Neural cell (in vitro differentiated cells): ENCODE measurements at regions not wholly inside any gene's neighbourhood (a gene's known extent, or its start where the extent isn't known, plus 50 kb on each side); places are given as distances from the start of the nearest gene placed in this dataset.

ENCODE experiments used
- H2AFZ ChIP-seq: fragments of 200-600, 300-800 bp; sonication (generic), shearing (Covaris generic); 2 replicates; pipeline ENCODE4 v1.6.0; 2014; ENCODE audit warnings: low read depth, mild to moderate bottlenecking, antibody characterized with exemption, low read length, moderate library complexity
- H3F3A ChIP-seq: fragments of 200-600 bp; shearing (Covaris generic); 2 replicates; pipeline ENCODE4 v1.6.1; 2016; ENCODE audit warnings: mild to moderate bottlenecking, moderate library complexity, mixed read lengths, antibody characterized with exemption, low read length; ENCODE audit not compliant: insufficient read depth, poor library complexity, severe bottlenecking
- H3K27ac ChIP-seq: fragments of 200-600, 300-800 bp; sonication (generic), shearing (Covaris generic); 2 replicates; pipeline ENCODE4 v1.5.1; 2014; ENCODE audit warnings: mild to moderate bottlenecking, low read length, moderate library complexity
- H3K27me3 ChIP-seq: fragments of 300-800, 200-600 bp; sonication (generic), shearing (Covaris generic); 2 replicates; pipeline ENCODE4 v1.6.0; 2014; ENCODE audit warnings: mild to moderate bottlenecking, low read depth, low read length, moderate library complexity; ENCODE audit not compliant: insufficient read depth
- H3K36me3 ChIP-seq: fragments of 300-800, 200-600 bp; sonication (generic), shearing (Covaris generic); 2 replicates; pipeline ENCODE4 v1.5.1; 2014; ENCODE audit warnings: mild to moderate bottlenecking, antibody characterized with exemption, low read length, moderate library complexity; ENCODE audit not compliant: insufficient read depth
- H3K4me2 ChIP-seq: fragments of 300-800, 200-600 bp; sonication (generic), shearing (Covaris generic); 2 replicates; pipeline ENCODE4 v1.6.0; 2014; ENCODE audit warnings: mild to moderate bottlenecking, low read length
- H3K4me3 ChIP-seq: fragments of 300-800, 200-600 bp; sonication (generic), shearing (Covaris generic); 2 replicates; pipeline ENCODE4 v1.5.1; 2014; ENCODE audit warnings: mild to moderate bottlenecking, low read length, moderate library complexity
- H3K79me2 ChIP-seq: fragments of 200-600 bp; shearing (Covaris generic); replicated peaks from 2 replicates; pipeline ENCODE4 v1.6.0; 2014; ENCODE audit warnings: mild to moderate bottlenecking, low read length, moderate library complexity; ENCODE audit not compliant: insufficient read depth
- H3K9ac ChIP-seq: fragments of 300-800, 200-600 bp; sonication (generic), shearing (Covaris generic); 2 replicates; pipeline ENCODE4 v1.6.1; 2016; ENCODE audit warnings: mild to moderate bottlenecking, low read length, mixed read lengths
- H3K9me2 ChIP-seq: fragments of 200-600 bp; shearing (Covaris generic); 2 replicates; pipeline ENCODE4 v1.6.1; 2016; ENCODE audit warnings: mild to moderate bottlenecking, low read length, mixed read lengths; ENCODE audit not compliant: insufficient read depth
- H3K9me3 ChIP-seq: fragments of 200-600, 300-800 bp; sonication (generic), shearing (Covaris generic); 2 replicates; pipeline ENCODE4 v1.6.1; 2016; ENCODE audit warnings: mild to moderate bottlenecking, mixed run types, low read length, moderate library complexity, mixed read lengths
- H4K20me1 ChIP-seq: fragments of 200-600 bp; shearing (Covaris generic); 2 replicates; pipeline ENCODE4 v1.6.1; 2016; ENCODE audit warnings: mild to moderate bottlenecking, mixed run types; ENCODE audit not compliant: insufficient read depth
- CTCF ChIP-seq: fragments of 450-650 bp; IDR thresholded peaks from 2 replicates; pipeline ENCODE4 v1.5.1; 2014; ENCODE audit warnings: antibody characterized with exemption, mild to moderate bottlenecking, moderate library complexity; ENCODE audit not compliant: poor library complexity, severe bottlenecking
- EP300 ChIP-seq: fragments of 450-650 bp; conservative IDR thresholded peaks from 2 replicates; pipeline ENCODE4 v1.6.1; 2014; ENCODE audit warnings: antibody characterized with exemption, mild to moderate bottlenecking, moderate library complexity; ENCODE audit not compliant: poor library complexity, severe bottlenecking
- EZH2 ChIP-seq: fragments of 200-600, 300-800 bp; shearing (Covaris generic), sonication (generic); IDR thresholded peaks from 2 replicates; pipeline ENCODE4 v1.6.1; 2014; ENCODE audit warnings: antibody characterized with exemption, low read length, borderline replicate concordance, mild to moderate bottlenecking; ENCODE audit not compliant: insufficient read depth, poor library complexity, severe bottlenecking
- MXI1 ChIP-seq: fragments of 450-650 bp; conservative IDR thresholded peaks from 2 replicates; pipeline ENCODE4 v1.6.1; 2014; ENCODE audit warnings: antibody characterized with exemption, mild to moderate bottlenecking; ENCODE audit not compliant: poor library complexity, severe bottlenecking
- POLR2AphosphoS5 ChIP-seq: IDR thresholded peaks from 2 replicates; pipeline ENCODE4 v1.6.1; 2012
- RAD21 ChIP-seq: fragments of 450-650 bp; conservative IDR thresholded peaks from 2 replicates; pipeline ENCODE4 v1.6.1; 2014; ENCODE audit warnings: antibody characterized with exemption, mild to moderate bottlenecking, moderate library complexity
- REST ChIP-seq: IDR thresholded peaks from 2 replicates; pipeline ENCODE4 v1.6.1; 2012; ENCODE audit warnings: borderline replicate concordance
- SMC3 ChIP-seq: fragments of 450-650 bp; conservative IDR thresholded peaks from 2 replicates; pipeline ENCODE4 v1.6.1; 2014; ENCODE audit warnings: antibody characterized with exemption, mild to moderate bottlenecking, moderate library complexity; ENCODE audit not compliant: poor library complexity
- TAF1 ChIP-seq: IDR thresholded peaks from 2 replicates; pipeline ENCODE4 v1.6.1; 2012; ENCODE audit warnings: low read depth

- Histone ChIP-seq H3K4me3 (no peak overlapping the region), H3K9me3 (no peaks in the 10 kb centered on the region)
Measured at GRCh38 chr18:34483198-34483597, 226.9 kb upstream of the DTNA start.

GRCh38 chr18:34491719-34492118, 218.4 kb upstream of the DTNA start:
- H4K20me1 ChIP-seq = no peaks in the 10 kb centered on the region
- H3F3A ChIP-seq = no peaks in the 10 kb centered on the region
- no peak overlapping the region for H3K4me3 ChIP-seq
- no peak overlapping the region for H3K9ac ChIP-seq
- no peak overlapping the region for H3K27ac ChIP-seq
- no peaks in the 10 kb centered on the region for H3K9me3 ChIP-seq
- H3K4me2 ChIP-seq = no peak overlapping the region
- H3K9me2 ChIP-seq = no peaks in the 10 kb centered on the region
- H3K79me2 ChIP-seq = peaks cover 11% of the 10 kb centered on the region
- H2AFZ ChIP-seq = no peak overlapping the region
- H3K27me3 ChIP-seq = peaks cover 28% of the 10 kb centered on the region
- no peaks in the 10 kb centered on the region for H3K36me3 ChIP-seq
- TF ChIP-seq MXI1 = no peak
- no peak for TF ChIP-seq EZH2
- TF ChIP-seq REST = no peak
- TF ChIP-seq TAF1 = no peak
- no peak for TF ChIP-seq CTCF
- no peak for TF ChIP-seq POLR2AphosphoS5
- no peak for TF ChIP-seq RAD21

More at GRCh38 chr18:34483198-34483597, 226.9 kb upstream of the DTNA start:
- Histone ChIP-seq H3F3A (no peaks in the 10 kb centered on the region), H2AFZ (no peak overlapping the region), H4K20me1 (no peaks in the 10 kb centered on the region), H3K4me2 (no peak overlapping the region), H3K79me2 (no peaks in the 10 kb centered on the region), H3K36me3 (no peaks in the 10 kb centered on the region), H3K9ac (no peak overlapping the region), H3K9me2 (no peaks in the 10 kb centered on the region), H3K27ac (no peak overlapping the region), H3K27me3 (no peaks in the 10 kb centered on the region)
- no peak for TF ChIP-seq RAD21
- no peak for TF ChIP-seq EZH2
- TF ChIP-seq TAF1 = no peak
- no peak for TF ChIP-seq EP300
- TF ChIP-seq SMC3 = no peak
- no peak for TF ChIP-seq CTCF
- no peak for TF ChIP-seq POLR2AphosphoS5
- TF ChIP-seq MXI1 = no peak
- TF ChIP-seq REST = no peak
